ENCODE measurements at regions not wholly inside any gene's neighbourhood (a gene's known extent, or its start where the extent isn't known, plus 50 kb on each side); places are given as distances from the start of the nearest gene placed in this dataset.

DNA sequence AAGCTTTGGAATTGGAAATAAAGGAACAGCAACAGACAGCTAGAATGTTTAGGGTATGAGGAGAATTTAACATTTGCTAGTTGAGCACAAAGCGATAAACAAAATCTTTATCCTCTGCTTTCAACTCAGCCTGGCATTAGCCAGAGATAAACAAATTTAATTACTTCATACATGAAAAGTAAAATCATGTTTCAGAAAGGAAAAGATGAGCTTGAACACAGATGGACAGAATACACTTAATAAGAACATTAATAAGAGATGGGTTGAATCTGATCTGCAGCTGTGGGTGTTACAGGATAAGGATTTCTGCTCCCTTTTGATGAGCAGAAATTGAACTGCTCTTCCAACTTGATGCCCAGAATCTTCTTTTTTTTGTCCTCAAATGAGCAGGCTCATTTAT is 275.2 kb downstream of the CSNK1G3 start:
- H3K9ac ChIP-seq (replicated peaks in 1 of 4; ENCODE audit: extremely low read depth in 1 of 4, low read depth in 3 of 4, low read length in 3 of 4) = no peak overlapping the region
- no peak overlapping the region for H3K4me2 ChIP-seq (ENCODE audit: insufficient read depth in 1 of 2, low read depth in 2 of 2, low read length in 2 of 2)
- no peak overlapping the region for H4K8ac ChIP-seq (ENCODE audit: extremely low read depth, insufficient read depth, low read length)
- no peak overlapping the region for H3K18ac ChIP-seq (ENCODE audit: extremely low read depth, low read length)
- H3K4me3 ChIP-seq (ENCODE audit: extremely low read depth in 1 of 4, insufficient read depth in 2 of 4, low read depth in 3 of 4, low read length in 4 of 4) = no peak overlapping the region
- no peak overlapping the region for H4K5ac ChIP-seq (ENCODE audit: insufficient read length, low read depth, low read length)
- ChIA-PET POLR2A (ENCODE audit: partially characterized antibody) (no interaction called here), CTCF (ENCODE audit: partially characterized antibody) (no interaction called here)
- H4K91ac ChIP-seq (replicated peaks; ENCODE audit: insufficient read length, low read length) = no peak overlapping the region
- H2BK120ac ChIP-seq (replicated peaks; ENCODE audit: low read depth, low read length) = no peak overlapping the region
- no peak overlapping the region for H3K56ac ChIP-seq (replicated peaks; ENCODE audit: insufficient read length, low read depth, low read length)
- no peaks in the 10 kb centered on the region for H3K79me2 ChIP-seq (ENCODE audit: control insufficient read depth in 1 of 2, insufficient read depth in 2 of 2, low read length in 2 of 2)
- peaks cover 0 to 9% of the 10 kb centered on the region in 2 experiments; a peak in 2 of 4 replicates for H3K9me3 ChIP-seq (ENCODE audit: insufficient read depth in 2 of 2, low read depth in 1 of 2, low read length in 1 of 2)
- no peaks in the 10 kb centered on the region for H3K79me1 ChIP-seq (ENCODE audit: low read depth, low read length)
- no peak overlapping the region for H2BK12ac ChIP-seq (ENCODE audit: low read depth, low read length)
- TF ChIP-seq NANOG (IDR thresholded peaks at IDR 0.05; ENCODE audit: insufficient read depth, low read depth, low read length, poor library complexity, severe bottlenecking) (no peak), TAF1 (IDR thresholded peaks at IDR 0.05; ENCODE audit: low read depth, low read length) (no peak), CTCF (IDR thresholded peaks at IDR 0.05; ENCODE audit: control extremely low read depth in 1 of 3, insufficient read depth in 1 of 3, low read depth in 1 of 3, low read length in 3 of 3) (no peak), KDM5A (IDR thresholded peaks at IDR 0.05; ENCODE audit: low read length) (no peak), JUND (IDR thresholded peaks at IDR 0.05; ENCODE audit: low read length) (no peak), RBBP5 (IDR thresholded peaks at IDR 0.05; ENCODE audit: borderline replicate concordance, low read depth, low read length) (no peak), RAD21 (IDR thresholded peaks at IDR 0.05 in 1 of 2, conservative IDR thresholded peaks at IDR 0.05 in 1 of 2; ENCODE audit: low read depth in 2 of 2, low read length in 2 of 2) (no peak), GTF2F1 (IDR thresholded peaks at IDR 0.05; ENCODE audit: borderline replicate concordance, low read depth, low read length) (no peak), CREB1 (IDR thresholded peaks at IDR 0.05) (no peak), CTBP2 (IDR thresholded peaks at IDR 0.05; ENCODE audit: borderline replicate concordance, insufficient read depth, insufficient read length, low read length) (no peak), YY1 (IDR thresholded peaks at IDR 0.05; ENCODE audit: low read depth, low read length) (no peak)
- H3K4ac ChIP-seq (replicated peaks; ENCODE audit: insufficient read length, low read depth, low read length) = no peak overlapping the region
- FAIRE-seq (no peak), DNase-seq (ENCODE audit: low read depth in 1 of 2, low spot score in 2 of 2) (no peak)
- no peak overlapping the region for H3K14ac ChIP-seq (ENCODE audit: insufficient read length)
- no peaks in the 10 kb centered on the region for H3K23me2 ChIP-seq (ENCODE audit: low read depth, low read length)
- H2BK15ac ChIP-seq (ENCODE audit: low read length) = no peak overlapping the region
- no peaks in the 10 kb centered on the region for H3K27me3 ChIP-seq (replicated peaks in 1 of 4; ENCODE audit: control insufficient read depth in 3 of 4, extremely low read depth in 1 of 4, insufficient read depth in 3 of 4, low read length in 3 of 4)
- H3K4me1 ChIP-seq (replicated peaks in 1 of 4; ENCODE audit: control insufficient read depth in 3 of 4, insufficient read depth in 4 of 4, low read length in 3 of 4) = peaks cover 0 to 2% (median 0%) of the 10 kb centered on the region in 4 experiments; a peak in 1 of 7 replicates
- no peak overlapping the region for H2AK5ac ChIP-seq (ENCODE audit: low read depth, low read length)
- H2AFZ ChIP-seq (ENCODE audit: low read length) = no peak overlapping the region
- 100% methylated on average over 1 of the region's 1 CpG; no CpG with 5 or more reads in 1 of the 2 experiments for WGBS, 2 experiments (ENCODE audit: extremely low coverage in 1 of 2, insufficient coverage in 1 of 2, insufficient read length in 1 of 2, insufficient replicate concordance in 2 of 2, low coverage in 1 of 2, low lambda C conversion rate in 2 of 2, missing lambda C conversion rate in 1 of 2)
- no peak overlapping the region for H3K27ac ChIP-seq (ENCODE audit: low read depth, low read length)
- no peaks in the 10 kb centered on the region for H3K36me3 ChIP-seq (ENCODE audit: control insufficient read depth in 2 of 4, insufficient read depth in 4 of 4, low read length in 3 of 4)
- no peak overlapping the region for H2BK20ac ChIP-seq (ENCODE audit: low read length)
- no peak overlapping the region for H3K23ac ChIP-seq (ENCODE audit: insufficient read length)
- H4K20me1 ChIP-seq (replicated peaks in 1 of 2; ENCODE audit: control insufficient read depth in 1 of 2, insufficient read depth in 2 of 2, low read length in 2 of 2) = no peaks in the 10 kb centered on the region
- no peak overlapping the region for H2BK5ac ChIP-seq (ENCODE audit: low read depth, low read length)

Data from H1 (cell line).